ENCODE measurements at regions not wholly inside any gene's neighbourhood (a gene's known extent, or its start where the extent isn't known, plus 50 kb on each side); places are given as distances from the start of the nearest gene placed in this dataset.

- no peaks in the 10 kb centered on the region for H3K27me3 ChIP-seq (ENCODE audit: insufficient read depth, low read depth, severe bottlenecking)
- H3K9me3 ChIP-seq (ENCODE audit: severe bottlenecking) = no peaks in the 10 kb centered on the region
- no peak overlapping the region for H3K4me3 ChIP-seq (ENCODE audit: low read depth, low read length)
- H3K27ac ChIP-seq = no peak overlapping the region
- TF ChIP-seq CTCF (IDR thresholded peaks at IDR 0.05; ENCODE audit: low read depth, low read length) = no peak
- no peak for DNase-seq
- no peaks in the 10 kb centered on the region for H3K36me3 ChIP-seq
Measured at GRCh38 chr10:113987156-113987555, 56.5 kb upstream of the ADRB1 start.

GRCh38 chr10:113987805-113988204, 55.9 kb upstream of the ADRB1 start:
- Histone ChIP-seq H3K36me3 (no peaks in the 10 kb centered on the region), H3K27ac (no peak overlapping the region), H3K27me3 (ENCODE audit: insufficient read depth, low read depth, severe bottlenecking) (no peaks in the 10 kb centered on the region), H3K4me3 (ENCODE audit: low read depth, low read length) (no peak overlapping the region), H3K9me3 (ENCODE audit: severe bottlenecking) (no peaks in the 10 kb centered on the region)
- DNase-seq = no peak
- no peak for TF ChIP-seq CTCF (IDR thresholded peaks at IDR 0.05; ENCODE audit: low read depth, low read length)

- no peaks in the 10 kb centered on the region for H3K27me3 ChIP-seq (ENCODE audit: insufficient read depth, low read depth, severe bottlenecking)
- no peak overlapping the region for H3K27ac ChIP-seq
- H3K36me3 ChIP-seq = no peaks in the 10 kb centered on the region
- no peak overlapping the region for H3K4me3 ChIP-seq (ENCODE audit: low read depth, low read length)
- no peaks in the 10 kb centered on the region for H3K9me3 ChIP-seq (ENCODE audit: severe bottlenecking)
- DNase-seq = no peak
- no peak for TF ChIP-seq CTCF (IDR thresholded peaks at IDR 0.05; ENCODE audit: low read depth, low read length)
Measured at GRCh38 chr10:113988535-113988934, 55.1 kb upstream of the ADRB1 start.

GRCh38 chr10:113991091-113991860, 52.4 kb upstream of the ADRB1 start:
- H3K4me3 ChIP-seq (ENCODE audit: low read depth, low read length) = no peak overlapping the region
- H3K27ac ChIP-seq = no peak overlapping the region
- no peaks in the 10 kb centered on the region for H3K36me3 ChIP-seq
- no peak for TF ChIP-seq CTCF (IDR thresholded peaks at IDR 0.05; ENCODE audit: low read depth, low read length)
- H3K27me3 ChIP-seq (ENCODE audit: insufficient read depth, low read depth, severe bottlenecking) = no peaks in the 10 kb centered on the region
- no peak for DNase-seq
- no peaks in the 10 kb centered on the region for H3K9me3 ChIP-seq (ENCODE audit: severe bottlenecking)

- Histone ChIP-seq H3K9me3 (ENCODE audit: severe bottlenecking) (no peaks in the 10 kb centered on the region), H3K4me3 (ENCODE audit: low read depth, low read length) (no peak overlapping the region), H3K27me3 (ENCODE audit: insufficient read depth, low read depth, severe bottlenecking) (no peaks in the 10 kb centered on the region), H3K36me3 (no peaks in the 10 kb centered on the region), H3K27ac (no peak overlapping the region)
- no peak for DNase-seq
- no peak for TF ChIP-seq CTCF (IDR thresholded peaks at IDR 0.05; ENCODE audit: low read depth, low read length)
Measured at GRCh38 chr10:113992471-113993011, 51.1 kb upstream of the ADRB1 start.
